ENCODE measurements at regions not wholly inside any gene's neighbourhood (a gene's known extent, or its start where the extent isn't known, plus 50 kb on each side); places are given as distances from the start of the nearest gene placed in this dataset.

DNA sequence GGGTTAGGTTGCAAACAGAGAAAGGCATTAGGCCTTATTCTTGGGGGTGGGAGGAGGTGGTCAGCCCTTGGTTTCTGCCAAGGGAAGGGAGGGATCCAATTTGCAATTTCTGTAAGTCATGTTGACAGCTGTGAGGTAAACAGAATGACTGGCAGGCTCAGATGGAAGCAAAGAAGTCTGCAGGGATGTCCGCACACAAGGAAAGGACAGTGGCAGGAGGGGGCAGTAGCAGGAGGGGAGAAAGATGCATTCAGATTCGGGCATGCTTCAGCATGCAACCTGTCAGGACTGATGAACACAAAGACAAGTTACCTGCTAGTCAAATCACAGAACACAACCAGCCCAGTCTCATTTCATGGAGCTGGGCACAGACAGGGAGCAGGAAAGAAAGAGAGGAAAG, 217.9 kb upstream of the FOXA2 start:
- TF ChIP-seq, protein P1, sequence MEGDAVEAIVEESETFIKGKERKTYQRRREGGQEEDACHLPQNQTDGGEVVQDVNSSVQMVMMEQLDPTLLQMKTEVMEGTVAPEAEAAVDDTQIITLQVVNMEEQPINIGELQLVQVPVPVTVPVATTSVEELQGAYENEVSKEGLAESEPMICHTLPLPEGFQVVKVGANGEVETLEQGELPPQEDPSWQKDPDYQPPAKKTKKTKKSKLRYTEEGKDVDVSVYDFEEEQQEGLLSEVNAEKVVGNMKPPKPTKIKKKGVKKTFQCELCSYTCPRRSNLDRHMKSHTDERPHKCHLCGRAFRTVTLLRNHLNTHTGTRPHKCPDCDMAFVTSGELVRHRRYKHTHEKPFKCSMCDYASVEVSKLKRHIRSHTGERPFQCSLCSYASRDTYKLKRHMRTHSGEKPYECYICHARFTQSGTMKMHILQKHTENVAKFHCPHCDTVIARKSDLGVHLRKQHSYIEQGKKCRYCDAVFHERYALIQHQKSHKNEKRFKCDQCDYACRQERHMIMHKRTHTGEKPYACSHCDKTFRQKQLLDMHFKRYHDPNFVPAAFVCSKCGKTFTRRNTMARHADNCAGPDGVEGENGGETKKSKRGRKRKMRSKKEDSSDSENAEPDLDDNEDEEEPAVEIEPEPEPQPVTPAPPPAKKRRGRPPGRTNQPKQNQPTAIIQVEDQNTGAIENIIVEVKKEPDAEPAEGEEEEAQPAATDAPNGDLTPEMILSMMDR (IDR thresholded peaks at IDR 0.05): no peak
- TF ChIP-seq POLR2AphosphoS5 (IDR thresholded peaks at IDR 0.05): no peak
- no peak for TF ChIP-seq POLR2A (IDR thresholded peaks at IDR 0.05)

Data from prostate gland (tissue), 2 donors.